ENCODE measurements at regions not wholly inside any gene's neighbourhood (a gene's known extent, or its start where the extent isn't known, plus 50 kb on each side); places are given as distances from the start of the nearest gene placed in this dataset.

DNA sequence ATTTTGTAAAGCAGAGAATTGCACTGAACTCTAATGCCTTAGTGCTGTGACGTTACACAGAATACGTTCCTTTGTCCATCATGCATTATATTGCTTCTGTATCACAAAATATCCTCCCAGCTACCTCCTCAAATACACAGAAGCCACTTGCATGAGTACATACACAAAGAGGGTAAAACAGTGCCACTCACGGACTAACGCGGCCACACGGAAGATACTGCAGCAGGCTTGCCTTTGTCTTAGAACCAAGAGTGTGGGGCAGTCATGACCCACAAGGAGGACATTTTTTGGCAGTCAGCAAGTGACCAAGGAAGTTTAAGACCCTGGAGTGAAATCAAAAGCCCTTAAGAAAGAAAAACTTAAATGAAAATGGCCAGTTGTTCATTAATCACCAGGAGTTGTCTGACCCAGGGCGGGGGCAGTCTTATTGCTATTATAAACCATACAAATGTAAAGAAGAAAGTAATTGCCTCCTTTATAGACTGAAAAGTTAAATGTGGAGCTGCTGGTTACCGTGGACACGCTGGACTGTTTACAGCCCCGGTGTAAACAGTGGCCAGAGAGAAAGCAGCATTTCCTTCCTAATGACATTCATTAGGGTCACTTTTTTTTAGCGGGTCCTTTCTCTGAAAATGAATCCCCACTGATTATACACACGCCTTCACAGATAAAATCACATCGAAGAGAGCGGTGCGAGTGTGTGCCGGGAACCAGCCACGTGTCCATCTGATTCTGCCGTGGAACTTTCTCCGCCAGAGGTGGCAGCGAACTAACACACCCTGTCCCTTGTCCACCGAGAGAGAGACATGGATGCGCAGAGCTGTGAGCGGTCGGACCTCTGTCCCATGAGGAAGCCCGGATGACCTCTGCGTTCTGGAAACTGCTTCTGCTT, 66.8 kb downstream of the SOX1 start:
- TF ChIP-seq CTCF (IDR thresholded peaks at IDR 0.05 in 2 of 3, conservative IDR thresholded peaks at IDR 0.05 in 1 of 3; ENCODE audit: borderline replicate concordance in 1 of 3, insufficient read depth in 1 of 3, low read depth in 2 of 3, low read length in 2 of 3) (no peak), POLR2AphosphoS5 (IDR thresholded peaks at IDR 0.05; ENCODE audit: low read depth, low read length) (no peak), CEBPB (IDR thresholded peaks at IDR 0.05; ENCODE audit: low read depth) (no peak), SIN3A (IDR thresholded peaks at IDR 0.05; ENCODE audit: low read depth) (no peak)
